GM12878 (cell line): ENCODE measurements at regions not wholly inside any gene's neighbourhood (a gene's known extent, or its start where the extent isn't known, plus 50 kb on each side); places are given as distances from the start of the nearest gene placed in this dataset.

ENCODE experiments used
- ATAC-seq: fragments of 200-7000 bp; cut with Tn5 transposase; 3 replicates; pipeline ENCODE4 v1.9.1; 2020; ENCODE audit warnings: mild to moderate bottlenecking, moderate library complexity
- BruUV-seq: library from RNA; stranded (reverse); fragments of 400-500 nt; replicated peaks from 2 replicates; lab custom pipeline; 2021; lab: Mats Ljungman, UMichigan
- CTCF ChIA-PET: fragments of 300-600 bp; sonication (Branson Sonifier 250); formaldehyde crosslinking; extraction: SDS; loops from one replicate; lab custom pipeline; 2021; ENCODE audit warnings: inconsistent platforms; lab: Yijun Ruan, JAX
- POLR2A ChIA-PET: fragments of 350-600 bp; formaldehyde crosslinking; extraction: SDS; loops from one replicate; lab custom pipeline; 2021; ENCODE audit warnings: inconsistent platforms; lab: Charles Lee
- RAD21 ChIA-PET: fragments of 300-600 bp; sonication (Branson Sonifier 250); formaldehyde crosslinking; loops from one replicate; lab custom pipeline; 2023; ENCODE audit warnings: antibody characterized with exemption; ENCODE audit not compliant: unreplicated experiment; lab: Charles Lee
- SMC1A ChIA-PET: fragments of 300-600 bp; sonication (Branson Sonifier 250); formaldehyde crosslinking; loops from one replicate; lab custom pipeline; 2023; ENCODE audit not compliant: unreplicated experiment, uncharacterized antibody; lab: Charles Lee
- DNase-seq: peaks from one replicate; pipeline ENCODE4 v3.0.0-alpha.2; 2011; ENCODE audit warnings: low read depth, low spot score
- FAIRE-seq: peaks from 3 replicates; lab custom pipeline; 2011; peaks lifted over from hg19 to GRCh38; lab: Jason Lieb, UNC
- H2AFZ ChIP-seq: 2 replicates; pipeline ENCODE4 v1.6.0; 2011; ENCODE audit warnings: low read depth, low read length, control low read depth; ENCODE audit not compliant: control insufficient read depth
- H3K27ac ChIP-seq: 2 replicates; pipeline ENCODE4 v1.5.1; 2011; ENCODE audit warnings: control low read depth; ENCODE audit not compliant: control insufficient read depth, insufficient read depth
- H3K27me3 ChIP-seq, 2 experiments: replicated peaks in 1 of 2; 2 replicates each; pipeline versions ENCODE4 v1.6.0 to v1.6.1; 2011; ENCODE audit warnings: low read length in 1 of 2; ENCODE audit not compliant: control insufficient read depth in 2 of 2, insufficient read depth in 2 of 2
- H3K36me3 ChIP-seq, 2 experiments: 2 replicates each; pipeline ENCODE4 v1.5.1; 2011; ENCODE audit warnings: low read length in 1 of 2; ENCODE audit not compliant: control insufficient read depth in 2 of 2, insufficient read depth in 2 of 2
- H3K4me1 ChIP-seq: 2 replicates; pipeline ENCODE4 v1.6.1; 2011; ENCODE audit warnings: mild to moderate bottlenecking, low read length, moderate library complexity, mixed read lengths; ENCODE audit not compliant: control insufficient read depth, insufficient read depth
- H3K4me2 ChIP-seq: 2 replicates; pipeline ENCODE4 v1.6.0; 2011; ENCODE audit warnings: control low read depth; ENCODE audit not compliant: control insufficient read depth, insufficient read depth
- H3K4me3 ChIP-seq: fragments of 200-600 bp; sonication (generic); 2 replicates; pipeline ENCODE4 v1.5.1; 2016
- H3K79me2 ChIP-seq: 2 replicates; pipeline ENCODE4 v1.6.0; 2011; ENCODE audit warnings: low read length; ENCODE audit not compliant: control insufficient read depth, insufficient read depth
- H3K9ac ChIP-seq: 2 replicates; pipeline ENCODE4 v1.8.0; 2011; ENCODE audit warnings: low read length, control low read depth, mixed read lengths; ENCODE audit not compliant: control insufficient read depth, insufficient read depth
- H3K9me3 ChIP-seq: replicated peaks from 3 replicates; pipeline ENCODE4 v1.5.1; 2011; ENCODE audit warnings: mild to moderate bottlenecking, low read length; ENCODE audit not compliant: control insufficient read depth, insufficient read depth
- H4K20me1 ChIP-seq: 2 replicates; pipeline ENCODE4 v1.6.0; 2011; ENCODE audit not compliant: control insufficient read depth, insufficient read depth
- ATF3 ChIP-seq: IDR thresholded peaks from 2 replicates; pipeline ENCODE4 v1.6.1; 2011; ENCODE audit warnings: low read depth, mild to moderate bottlenecking, low read length, moderate library complexity, borderline replicate concordance; ENCODE audit errors: extremely low read depth
- ATF7 ChIP-seq: fragments of 450-650 bp; IDR thresholded peaks from 2 replicates; pipeline ENCODE4 v1.6.1; 2016; ENCODE audit warnings: low read depth, mild to moderate bottlenecking
- BHLHE40 ChIP-seq, 2 experiments: fragments of 450-650 bp in 1 of 2; IDR thresholded peaks; 2 replicates each; pipeline ENCODE4 v1.6.1; 2011 to 2017; ENCODE audit warnings: low read depth in 2 of 2, borderline replicate concordance in 1 of 2, improper control_type of control experiment in 1 of 2, low read length in 1 of 2, mild to moderate bottlenecking in 1 of 2
- CBX3 ChIP-seq: fragments of 200-600 bp; sonication (generic); IDR thresholded peaks from 2 replicates; pipeline ENCODE4 v1.6.1; 2016; ENCODE audit warnings: low read depth, borderline replicate concordance
- CTCF ChIP-seq, 3 experiments: IDR thresholded peaks in 2 of 3; conservative IDR thresholded peaks in 1 of 3; 2 replicates each; pipeline ENCODE4 v1.5.1; 2011; ENCODE audit warnings: low read depth in 3 of 3, low read length in 3 of 3, mild to moderate bottlenecking in 3 of 3, control low read depth in 2 of 3, moderate library complexity in 2 of 3, inconsistent platforms in 1 of 3, mixed read lengths in 1 of 3; ENCODE audit not compliant: control insufficient read depth in 2 of 3, insufficient read depth in 1 of 3; ENCODE audit errors: extremely low read depth in 1 of 3
- GABPA ChIP-seq: IDR thresholded peaks from 2 replicates; pipeline ENCODE4 v1.6.1; 2014; ENCODE audit warnings: antibody characterized with exemption, low read depth, mild to moderate bottlenecking, inconsistent platforms
- IKZF1 ChIP-seq: fragments of 450-650 bp; conservative IDR thresholded peaks from 2 replicates; pipeline ENCODE4 v1.6.1; 2017; ENCODE audit warnings: antibody characterized with exemption, mild to moderate bottlenecking
- LARP7 ChIP-seq: fragments of 450-650 bp; IDR thresholded peaks from 2 replicates; pipeline ENCODE4 v1.6.1; 2017; ENCODE audit warnings: mild to moderate bottlenecking
- NBN ChIP-seq: fragments of 450-650 bp; IDR thresholded peaks from 2 replicates; pipeline ENCODE4 v1.6.1; 2016
- NFXL1 ChIP-seq: fragments of 450-650 bp; IDR thresholded peaks from 2 replicates; pipeline ENCODE4 v1.6.1; 2017; ENCODE audit warnings: antibody characterized with exemption, mild to moderate bottlenecking, borderline replicate concordance
- NKRF ChIP-seq: fragments of 450-650 bp; conservative IDR thresholded peaks from 2 replicates; pipeline ENCODE4 v1.6.1; 2017; ENCODE audit warnings: mild to moderate bottlenecking, moderate library complexity
- SREBF2 ChIP-seq: IDR thresholded peaks from 2 replicates; pipeline ENCODE4 v1.6.1; 2012; ENCODE audit warnings: mild to moderate bottlenecking, low read length
- STAT3 ChIP-seq: IDR thresholded peaks from 2 replicates; pipeline ENCODE4 v1.6.1; 2011; ENCODE audit warnings: low read depth, low read length, improper control_type of control experiment
- YBX1 ChIP-seq: fragments of 450-650 bp; IDR thresholded peaks from 2 replicates; pipeline ENCODE4 v1.6.1; 2016; ENCODE audit warnings: antibody characterized with exemption
- ZBTB33 ChIP-seq: fragments of 450-650 bp; IDR thresholded peaks from 2 replicates; pipeline ENCODE4 v1.6.1; 2017; ENCODE audit warnings: mild to moderate bottlenecking
- WGBS: methylation state at CpG from one replicate; pipeline ENCODE4 v1.1.6; 2016; ENCODE audit warnings: low lambda C conversion rate; ENCODE audit not compliant: insufficient replicate concordance, insufficient coverage; ENCODE audit errors: missing lambda C conversion rate; 5-methylcytosine and 5-hydroxymethylcytosine counted together
- in situ Hi-C: fragments of 300-500 bp; cut with MboI; formaldehyde crosslinking; loops from 9 replicates; pipeline ENCODE4 v1.14.3; 2018; ENCODE audit warnings: mixed read lengths
- intact Hi-C: fragments of 100-400 bp; cut with micrococcal nuclease; formaldehyde crosslinking; loops from one replicate; pipeline ENCODE4 v1.14.2; 2022; ENCODE audit not compliant: unreplicated experiment
- TF ChIP-seq, protein P1 (sequence below): IDR thresholded peaks from 2 replicates; pipeline ENCODE4 v1.6.1; 2012; ENCODE audit warnings: mild to moderate bottlenecking, low read depth, low read length

DNA sequence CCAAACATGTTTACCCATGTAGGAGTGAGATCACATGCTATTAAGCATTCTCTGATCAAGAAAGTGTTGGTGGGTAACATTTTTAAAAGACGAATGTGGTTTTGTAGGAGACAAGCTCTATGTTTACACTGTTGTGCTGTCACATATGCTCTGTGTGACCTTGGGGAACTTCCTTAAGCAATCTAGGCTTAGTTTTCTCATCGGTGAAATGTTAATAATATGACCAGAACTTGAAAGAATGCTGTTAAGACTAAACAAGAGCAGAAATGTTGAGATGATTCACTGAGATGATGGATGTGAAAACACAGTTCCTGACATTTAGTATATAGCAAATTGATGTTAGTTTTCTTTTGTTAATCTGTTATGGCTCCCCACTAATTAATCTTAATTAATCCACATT lies 860.9 kb upstream of the CNTNAP5 start:
- Histone ChIP-seq H3K9ac (no peak overlapping the region), H3K36me3 (no peaks in the 10 kb centered on the region), H3K27me3 (no peaks in the 10 kb centered on the region), H2AFZ (no peak overlapping the region), H3K4me3 (no peak overlapping the region), H3K9me3 (no peaks in the 10 kb centered on the region), H3K4me2 (no peak overlapping the region), H3K27ac (no peak overlapping the region), H3K4me1 (no peaks in the 10 kb centered on the region), H3K79me2 (no peaks in the 10 kb centered on the region), H4K20me1 (no peaks in the 10 kb centered on the region)
- no TSS peak for BruUV-seq
- intact Hi-C loops (no loop called here), in situ Hi-C loops (no loop called here)
- POLR2A ChIA-PET, result interaction anchor here (0.6 kb wide), 1 partner anchor 1492 kb away, joined by 5 read pairs; no protein-coding TSS in a partner anchor
- SMC1A ChIA-PET, result interaction anchor here (0.6 to 1.5 kb wide), 2 partner anchors 28 to 1093 kb away, joined by 3 to 4 read pairs; no protein-coding TSS in a partner anchor
- RAD21 ChIA-PET, result interaction anchor here (1.0 kb wide), 1 partner anchor 19 kb away, joined by 3 read pairs; no protein-coding TSS in a partner anchor
- no peak for DNase-seq
- no peak for FAIRE-seq
- no peak for ATAC-seq
- CTCF ChIA-PET, result no interaction called here
- WGBS, result 17% methylated on average over 2 of the region's 2 CpGs
- TF ChIP-seq LARP7, result no peak
- no peak for TF ChIP-seq SREBF2
- no peak for TF ChIP-seq BHLHE40 (IDR thresholded peaks at IDR 0.05; ENCODE audit: borderline replicate concordance in 1 of 2, low read depth in 2 of 2, low read length in 1 of 2)
- TF ChIP-seq NKRF, result no peak
- TF ChIP-seq ATF3, result no peak
- TF ChIP-seq CBX3, result no peak
- TF ChIP-seq IKZF1, result no peak
- TF ChIP-seq, protein P1, sequence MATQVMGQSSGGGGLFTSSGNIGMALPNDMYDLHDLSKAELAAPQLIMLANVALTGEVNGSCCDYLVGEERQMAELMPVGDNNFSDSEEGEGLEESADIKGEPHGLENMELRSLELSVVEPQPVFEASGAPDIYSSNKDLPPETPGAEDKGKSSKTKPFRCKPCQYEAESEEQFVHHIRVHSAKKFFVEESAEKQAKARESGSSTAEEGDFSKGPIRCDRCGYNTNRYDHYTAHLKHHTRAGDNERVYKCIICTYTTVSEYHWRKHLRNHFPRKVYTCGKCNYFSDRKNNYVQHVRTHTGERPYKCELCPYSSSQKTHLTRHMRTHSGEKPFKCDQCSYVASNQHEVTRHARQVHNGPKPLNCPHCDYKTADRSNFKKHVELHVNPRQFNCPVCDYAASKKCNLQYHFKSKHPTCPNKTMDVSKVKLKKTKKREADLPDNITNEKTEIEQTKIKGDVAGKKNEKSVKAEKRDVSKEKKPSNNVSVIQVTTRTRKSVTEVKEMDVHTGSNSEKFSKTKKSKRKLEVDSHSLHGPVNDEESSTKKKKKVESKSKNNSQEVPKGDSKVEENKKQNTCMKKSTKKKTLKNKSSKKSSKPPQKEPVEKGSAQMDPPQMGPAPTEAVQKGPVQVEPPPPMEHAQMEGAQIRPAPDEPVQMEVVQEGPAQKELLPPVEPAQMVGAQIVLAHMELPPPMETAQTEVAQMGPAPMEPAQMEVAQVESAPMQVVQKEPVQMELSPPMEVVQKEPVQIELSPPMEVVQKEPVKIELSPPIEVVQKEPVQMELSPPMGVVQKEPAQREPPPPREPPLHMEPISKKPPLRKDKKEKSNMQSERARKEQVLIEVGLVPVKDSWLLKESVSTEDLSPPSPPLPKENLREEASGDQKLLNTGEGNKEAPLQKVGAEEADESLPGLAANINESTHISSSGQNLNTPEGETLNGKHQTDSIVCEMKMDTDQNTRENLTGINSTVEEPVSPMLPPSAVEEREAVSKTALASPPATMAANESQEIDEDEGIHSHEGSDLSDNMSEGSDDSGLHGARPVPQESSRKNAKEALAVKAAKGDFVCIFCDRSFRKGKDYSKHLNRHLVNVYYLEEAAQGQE, result no peak
- TF ChIP-seq GABPA, result no peak
- no peak for TF ChIP-seq ZBTB33
- TF ChIP-seq YBX1, result no peak
- TF ChIP-seq STAT3, result no peak
- no peak for TF ChIP-seq ATF7
- TF ChIP-seq CTCF (IDR thresholded peaks at IDR 0.05 in 2 of 3, conservative IDR thresholded peaks at IDR 0.05 in 1 of 3; ENCODE audit: control insufficient read depth in 2 of 3, extremely low read depth in 1 of 3, insufficient read depth in 1 of 3, low read depth in 3 of 3, low read length in 3 of 3), result no peak
- no peak for TF ChIP-seq NBN
- no peak for TF ChIP-seq NFXL1
